Right lobe of liver (tissue), 4 donors: ENCODE measurements at regions not wholly inside any gene's neighbourhood (a gene's known extent, or its start where the extent isn't known, plus 50 kb on each side); places are given as distances from the start of the nearest gene placed in this dataset.

Source experiments
- CTCF ChIP-seq, 4 donors: fragments of 200-600 bp in 3 of 4; fragments of 450-650 bp in 1 of 4; IDR thresholded peaks; one replicate each; pipeline versions ENCODE4 v1.5.1 to v1.8.0; 2016 to 2022; ENCODE audit warnings: antibody characterized with exemption in 4 of 4, mild to moderate bottlenecking in 2 of 4
- POLR2A ChIP-seq: fragments of 450-650 bp; IDR thresholded peaks from one replicate; pipeline ENCODE4 v1.6.1; 2017; ENCODE audit warnings: antibody characterized with exemption, mild to moderate bottlenecking
- donor health status: DM: no; HTN: no; CAD: no.
- donor health status: DM: no; HTN: no; CAD: no.
- donor health status: DM: no; HTN: yes; CAD: no.

- TF ChIP-seq CTCF (IDR thresholded peaks at IDR 0.05): no peak
- TF ChIP-seq POLR2A: no peak
These were observed 392.5 kb upstream of the ATP11B start for GRCh38 chr3:182400838-182401237.
